ENCODE measurements at regions not wholly inside any gene's neighbourhood (a gene's known extent, or its start where the extent isn't known, plus 50 kb on each side); places are given as distances from the start of the nearest gene placed in this dataset.
"Not testable (repeated sequence)": the region's sequence is repeated elsewhere in the genome, so short reads cannot be mapped to it uniquely, and the experiment has no call there.

DNA sequence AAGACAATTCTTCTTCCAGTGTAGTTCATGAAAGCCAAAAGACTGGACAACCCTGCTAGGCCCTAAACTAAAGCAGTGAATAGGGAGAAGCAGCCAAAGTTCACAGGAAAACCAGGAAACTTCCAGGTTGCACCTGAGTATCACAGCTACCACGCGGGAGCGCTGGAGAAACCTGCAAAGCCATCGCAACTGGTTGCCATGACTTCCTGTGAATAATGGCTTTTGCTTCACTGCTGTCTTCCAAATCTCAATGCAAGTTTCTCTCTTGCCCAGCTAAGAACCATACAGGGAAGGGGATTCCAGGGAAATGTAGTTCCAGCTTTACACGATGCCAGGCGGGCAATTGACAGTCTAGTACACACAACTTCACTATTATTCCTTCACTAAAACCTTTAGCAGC lies 114.1 kb downstream of the GXYLT1 start:
- no peak for DNase-seq

GRCh38 chr12:42027546-42027945 lies 117.1 kb downstream of the GXYLT1 start:
- no peak for DNase-seq

- no peak for DNase-seq
Observed at GRCh38 chr12:42024495-42024830, 120.2 kb downstream of the GXYLT1 start.

- peak; percentile 68 for DNase-seq
Observed at GRCh38 chr12:42023733-42024494, 120.8 kb downstream of the GXYLT1 start.

- DNase-seq: not testable (repeated sequence)
Observed at GRCh38 chr12:42021937-42022336, 122.7 kb downstream of the GXYLT1 start.

GRCh38 chr12:42021469-42021868 lies 123.2 kb downstream of the GXYLT1 start:
- no peak for DNase-seq

DNA sequence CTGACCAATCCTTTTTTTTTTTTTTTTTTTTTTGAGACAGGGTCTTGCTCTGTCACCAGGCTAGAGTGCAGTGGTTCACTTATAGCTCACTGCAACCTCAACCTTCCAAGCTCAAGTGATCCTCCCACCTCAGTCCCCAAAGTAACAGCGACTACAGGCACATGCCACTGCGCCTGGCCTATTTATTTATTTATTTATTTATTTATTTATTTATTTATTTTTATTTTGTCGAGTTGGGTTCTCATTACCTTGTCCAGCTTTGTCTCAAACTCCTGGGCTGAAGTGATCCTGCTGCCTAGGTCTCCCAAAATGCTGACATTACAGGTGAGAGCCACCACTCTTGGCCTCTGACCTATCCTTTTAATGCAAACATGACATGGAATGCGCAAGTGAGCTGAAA lies 124.4 kb downstream of the GXYLT1 start:
- DNase-seq: no peak

DNA sequence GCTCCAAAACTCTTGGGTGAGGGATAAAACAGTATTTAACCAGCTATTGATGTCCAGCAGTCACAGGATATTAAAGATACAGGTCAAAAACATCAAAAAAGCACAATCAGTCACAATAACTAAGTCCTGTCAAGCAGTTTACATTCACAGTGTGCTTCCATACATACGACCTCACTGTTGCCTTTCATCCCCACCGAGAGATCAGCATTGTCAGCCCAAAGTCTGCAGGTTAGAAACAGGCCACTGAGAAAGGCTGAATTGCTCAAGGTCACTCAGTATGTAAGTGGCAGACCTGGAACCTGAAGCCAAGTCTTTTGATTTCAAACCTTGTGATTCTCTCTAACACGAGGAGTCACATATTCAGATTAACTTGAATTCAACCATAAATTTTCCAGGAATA lies 124.9 kb downstream of the GXYLT1 start:
- DNase-seq: no peak

GRCh38 chr12:42017051-42017450 lies 127.6 kb downstream of the GXYLT1 start:
- no peak for DNase-seq

DNA sequence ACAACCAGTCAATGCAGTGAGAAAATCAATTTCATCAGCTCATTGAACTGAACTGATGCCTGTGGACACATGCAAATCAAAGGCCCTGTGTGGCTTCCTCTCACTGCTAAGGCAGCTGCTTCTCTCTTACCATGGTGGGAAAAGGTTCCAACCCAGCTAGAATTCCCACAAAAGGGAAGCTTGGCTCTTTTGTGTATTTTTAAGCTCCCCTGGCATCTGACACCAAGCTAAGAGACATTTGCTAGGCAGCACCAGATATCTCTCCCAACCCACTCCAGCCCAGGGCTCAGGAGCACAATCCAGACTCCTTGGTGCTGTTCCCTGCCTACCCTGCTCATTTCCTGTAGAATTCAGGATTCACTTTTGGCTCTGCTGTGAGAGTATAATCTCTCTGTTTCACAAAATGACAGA lies 129.6 kb downstream of the GXYLT1 start:
- no peak for DNase-seq

DNA sequence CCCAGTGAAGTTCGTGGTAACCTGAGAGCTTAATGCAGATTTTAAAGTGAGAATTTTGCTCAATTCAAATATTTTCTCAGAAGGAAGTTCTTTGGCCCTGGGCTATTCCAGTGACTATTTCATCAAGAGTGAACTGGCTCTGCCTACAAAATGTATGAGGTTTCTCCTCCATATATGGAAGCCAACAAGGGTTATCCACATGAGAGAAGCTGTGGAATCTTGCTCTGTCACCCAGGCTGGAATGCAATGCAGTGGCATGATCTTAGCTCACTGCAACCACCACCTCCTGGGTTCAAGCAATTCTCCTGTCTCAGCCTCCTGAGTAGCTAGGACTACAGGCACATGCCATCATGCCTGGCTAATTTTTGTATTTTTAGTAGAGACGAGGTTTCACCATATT lies 132.2 kb downstream of the GXYLT1 start:
- DNase-seq: peak; percentile 40

DNA sequence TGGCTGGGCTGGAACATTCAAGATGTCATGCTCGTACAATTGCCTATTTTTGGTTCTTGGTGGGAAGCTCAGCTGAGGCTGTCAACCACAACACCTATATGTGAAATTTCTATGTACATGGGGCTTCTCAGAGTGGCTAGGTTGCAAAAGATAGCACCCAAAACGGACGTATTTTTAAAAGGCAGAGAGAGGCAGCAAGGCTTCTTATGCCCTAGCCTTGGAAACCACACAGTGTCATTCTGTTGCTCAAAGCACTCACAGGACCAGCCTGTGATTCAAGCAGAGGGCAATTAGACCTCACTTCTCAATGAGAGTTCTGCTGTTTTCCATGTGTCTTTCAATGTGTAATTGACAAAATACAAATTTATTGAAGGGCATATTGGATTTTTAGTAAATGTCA lies 134.0 kb downstream of the GXYLT1 start:
- no peak for DNase-seq

GRCh38 chr12:42010257-42010656 lies 134.4 kb downstream of the GXYLT1 start:
- DNase-seq: no peak

DNA sequence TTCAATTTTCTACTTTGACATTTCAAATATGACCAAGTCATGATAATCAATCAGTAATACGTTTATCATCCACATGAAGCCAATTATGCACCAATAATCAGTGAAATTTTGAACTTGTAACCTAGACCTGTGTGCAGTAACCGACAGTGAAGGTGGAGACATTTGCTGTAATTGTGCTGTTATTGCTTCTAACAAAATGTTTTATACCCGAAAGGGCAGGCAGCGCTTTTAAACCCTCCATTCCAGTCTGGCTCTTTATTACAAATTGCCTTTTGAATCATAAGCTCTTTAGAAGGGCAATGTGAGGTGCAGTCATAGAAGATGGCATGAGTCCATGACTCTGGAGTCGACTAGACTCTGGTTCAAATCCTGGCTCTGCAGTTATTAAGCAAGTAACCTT lies 135.7 kb downstream of the GXYLT1 start:
- DNase-seq: no peak

- no peak for DNase-seq
Observed at GRCh38 chr12:42003031-42003430, 141.6 kb downstream of the GXYLT1 start.

DNA sequence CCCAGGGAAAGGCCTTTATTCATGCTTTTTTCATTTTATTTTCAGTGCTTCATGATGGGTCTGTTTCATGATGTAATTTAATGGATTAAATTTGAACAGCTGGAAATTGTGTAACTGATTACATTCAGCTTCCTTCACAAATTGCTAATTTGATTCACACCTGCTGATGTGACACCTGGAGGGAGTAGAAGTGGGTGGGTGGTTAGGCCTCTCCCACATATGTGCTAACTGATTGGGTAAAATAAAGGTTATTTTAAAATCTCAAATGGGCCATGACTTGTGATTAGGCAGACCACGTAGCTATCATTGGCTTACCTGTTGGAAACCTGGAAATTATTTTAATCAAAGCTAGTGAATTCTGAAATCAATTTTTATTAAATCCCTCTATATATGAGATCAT lies 142.1 kb downstream of the GXYLT1 start:
- no peak for DNase-seq

GRCh38 chr12:41998436-41998835 lies 146.2 kb downstream of the GXYLT1 start:
- DNase-seq: no peak

DNA sequence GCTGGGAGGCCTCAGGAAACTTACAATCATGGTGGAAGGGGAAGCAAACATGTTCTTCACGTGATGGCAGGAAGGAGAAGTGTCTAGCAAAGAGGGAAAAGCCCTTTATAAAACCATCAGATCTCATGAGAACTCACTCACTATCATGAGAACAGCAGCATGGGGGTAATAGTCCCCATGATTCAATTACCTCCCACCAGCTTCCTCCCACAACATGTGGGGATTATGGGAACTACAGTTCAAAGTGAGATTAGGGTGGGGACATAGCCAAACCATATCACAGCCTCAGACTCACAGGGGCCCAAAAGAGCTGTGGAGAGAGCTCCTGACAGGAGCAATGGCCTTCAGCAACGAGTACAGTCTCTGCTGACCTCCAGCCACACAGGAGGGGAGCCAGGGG lies 151.4 kb downstream of the GXYLT1 start:
- DNase-seq: no peak

DNA sequence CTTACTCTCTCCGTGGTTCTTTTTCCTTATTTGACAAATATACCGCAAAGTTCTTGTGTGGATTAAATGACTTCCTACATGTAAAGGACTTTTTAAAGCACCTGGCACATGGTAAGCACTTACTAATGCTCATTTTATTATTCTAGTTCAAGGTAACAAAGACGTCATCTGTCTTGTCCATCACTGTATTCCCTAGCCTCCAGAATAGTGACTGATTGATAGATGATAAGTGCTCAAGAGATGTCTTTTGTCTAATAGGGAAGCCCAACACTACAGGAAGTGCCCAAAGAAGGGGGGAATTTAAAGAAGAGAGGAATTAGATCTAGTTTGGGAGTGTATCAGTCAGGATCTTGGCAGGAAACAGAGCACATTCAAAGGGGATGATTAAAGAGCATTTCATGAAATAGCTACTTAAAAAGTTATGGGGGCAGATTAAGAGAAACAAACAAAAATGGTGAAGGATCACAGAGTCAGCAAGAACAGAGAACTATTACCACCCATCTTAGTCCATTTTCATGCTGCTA lies 151.9 kb downstream of the GXYLT1 start:
- DNase-seq: no peak

DNA sequence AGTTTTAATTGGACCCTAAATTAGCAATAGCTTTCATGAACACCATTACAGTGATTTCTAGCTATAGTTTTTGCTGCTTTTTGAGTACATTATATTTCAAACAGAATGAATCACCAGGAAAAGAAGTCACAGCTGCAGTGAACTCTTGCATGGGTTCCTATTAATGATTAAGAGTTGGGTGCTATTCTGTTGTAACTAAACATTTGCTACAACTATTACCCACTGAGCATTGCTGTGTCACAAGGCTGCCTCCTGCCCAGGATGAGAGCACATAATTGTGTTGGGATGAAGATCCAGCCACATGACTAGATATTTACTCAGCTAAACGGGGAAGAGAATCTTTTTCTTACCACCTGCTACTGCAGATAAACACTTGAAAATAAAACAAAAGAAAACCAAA lies 152.7 kb downstream of the GXYLT1 start:
- DNase-seq: no peak

DNA sequence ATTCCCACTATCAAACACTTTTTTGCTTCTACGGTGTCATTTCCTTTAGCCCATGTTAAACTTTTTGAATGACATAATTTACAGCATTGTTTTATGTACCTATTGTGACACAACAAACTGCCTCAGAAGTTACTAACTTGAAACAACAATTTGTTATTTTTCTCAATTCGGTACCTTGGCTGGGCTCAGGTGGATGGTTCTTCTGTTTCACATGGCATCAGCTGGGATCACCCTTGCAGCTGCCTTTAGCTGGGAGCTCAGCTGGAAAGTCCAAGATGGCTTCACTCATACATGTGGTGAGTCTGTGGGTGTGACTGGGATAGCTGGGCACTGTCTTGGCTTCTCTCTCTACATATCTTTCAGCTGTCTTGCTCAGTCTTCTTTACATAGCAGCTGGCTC lies 156.0 kb downstream of the GXYLT1 start:
- no peak for DNase-seq

DNA sequence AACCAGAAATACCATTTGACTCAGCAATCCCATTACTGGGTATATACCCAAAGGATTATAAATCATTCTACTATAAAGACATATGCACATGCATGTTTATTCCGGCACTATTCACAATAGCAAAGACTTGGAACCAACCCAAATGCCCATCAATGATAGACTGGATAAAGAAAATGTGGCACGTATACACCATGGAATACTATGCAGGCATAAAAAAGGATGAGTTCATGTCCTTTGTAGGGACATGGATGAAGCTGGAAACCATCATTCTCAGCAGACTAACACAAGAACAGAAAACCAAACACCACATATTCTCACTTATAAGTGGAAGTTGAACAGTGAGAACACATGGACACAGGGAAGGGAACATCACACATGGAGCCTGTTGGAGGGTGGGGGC lies 158.2 kb downstream of the GXYLT1 start:
- not testable (repeated sequence) for DNase-seq

DNA sequence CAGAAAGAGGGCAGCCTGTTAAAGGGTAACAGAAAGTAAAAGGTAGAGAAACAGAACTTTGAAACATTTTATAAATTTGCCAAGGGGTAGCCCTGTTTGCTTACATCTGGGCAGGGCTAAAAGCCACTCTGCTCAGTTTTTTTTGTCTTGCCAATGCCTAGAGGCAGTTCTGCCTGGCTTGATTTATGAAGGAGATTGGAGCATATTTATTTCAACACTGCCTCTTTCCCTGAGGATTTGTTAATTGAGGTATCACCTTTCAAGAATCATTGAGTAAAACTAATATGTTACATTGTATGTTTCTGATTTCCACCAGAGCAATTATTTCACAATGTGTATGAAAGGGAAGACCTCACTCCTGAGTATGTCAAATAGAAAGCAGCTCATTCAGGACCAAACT lies 160.8 kb downstream of the GXYLT1 start:
- DNase-seq: no peak

DNA sequence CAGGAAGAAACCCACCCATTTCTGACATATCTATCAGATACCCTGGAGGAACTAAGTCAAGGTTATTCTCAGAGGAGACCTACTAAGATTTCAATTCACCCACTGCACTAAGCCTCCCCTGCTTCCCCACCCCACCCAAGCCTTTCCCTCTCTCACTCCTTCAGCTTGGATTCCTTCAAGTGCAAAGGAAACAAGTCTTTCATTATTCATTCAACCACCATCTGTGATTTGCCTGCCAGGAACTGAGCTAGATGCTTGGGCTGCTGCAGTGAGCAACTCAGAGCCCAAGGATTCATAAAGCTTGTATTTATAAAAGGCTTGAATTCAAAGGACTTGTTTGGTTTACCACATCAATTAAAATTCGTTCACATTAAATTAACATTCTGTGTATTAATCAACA lies 161.3 kb downstream of the GXYLT1 start:
- DNase-seq: no peak

GRCh38 chr12:41981758-41982157 lies 162.9 kb downstream of the GXYLT1 start:
- peak; percentile 3 for DNase-seq
